GM19240 (cell line): ENCODE measurements at regions not wholly inside any gene's neighbourhood (a gene's known extent, or its start where the extent isn't known, plus 50 kb on each side); places are given as distances from the start of the nearest gene placed in this dataset.

Experiments
- DNase-seq: peaks from one replicate; pipeline ENCODE4 v3.0.0; 2011; ENCODE audit warnings: low spot score; ENCODE audit not compliant: insufficient read length

- no peak for DNase-seq
Observed at GRCh38 chr11:28495333-28495732, 387.1 kb downstream of the METTL15 start.

GRCh38 chr11:28491431-28491830 is 383.2 kb downstream of the METTL15 start:
- no peak for DNase-seq

GRCh38 chr11:28490773-28491382 is 382.7 kb downstream of the METTL15 start:
- no peak for DNase-seq

GRCh38 chr11:28488336-28488735 is 380.1 kb downstream of the METTL15 start:
- no peak for DNase-seq

GRCh38 chr11:28483072-28483867 is 375.1 kb downstream of the METTL15 start:
- no peak for DNase-seq

- DNase-seq = no peak
Observed at GRCh38 chr11:28482666-28483065, 374.5 kb downstream of the METTL15 start.

GRCh38 chr11:28481616-28482480 is 373.7 kb downstream of the METTL15 start:
- DNase-seq = no peak

- no peak for DNase-seq
Observed at GRCh38 chr11:28480406-28480805, 372.2 kb downstream of the METTL15 start.

GRCh38 chr11:28476864-28477263 is 368.7 kb downstream of the METTL15 start:
- DNase-seq = no peak

GRCh38 chr11:28476049-28476448 is 367.9 kb downstream of the METTL15 start:
- no peak for DNase-seq

- no peak for DNase-seq
Observed at GRCh38 chr11:28472904-28473303, 364.7 kb downstream of the METTL15 start.

- no peak for DNase-seq
Observed at GRCh38 chr11:28471537-28471936, 363.3 kb downstream of the METTL15 start.

GRCh38 chr11:28470180-28470579 is 362.0 kb downstream of the METTL15 start:
- no peak for DNase-seq

GRCh38 chr11:28466506-28466905 is 358.3 kb downstream of the METTL15 start:
- no peak for DNase-seq

- DNase-seq = no peak
Observed at GRCh38 chr11:28464252-28464867, 356.2 kb downstream of the METTL15 start.

- DNase-seq = no peak
Observed at GRCh38 chr11:28463826-28464225, 355.6 kb downstream of the METTL15 start.

- no peak for DNase-seq
Observed at GRCh38 chr11:28461846-28462245, 353.7 kb downstream of the METTL15 start.

GRCh38 chr11:28461338-28461737 is 353.1 kb downstream of the METTL15 start:
- DNase-seq = no peak

- no peak for DNase-seq
Observed at GRCh38 chr11:28460348-28460747, 352.2 kb downstream of the METTL15 start.

GRCh38 chr11:28459912-28460311 is 351.7 kb downstream of the METTL15 start:
- no peak for DNase-seq

GRCh38 chr11:28457481-28458065 is 349.4 kb downstream of the METTL15 start:
- DNase-seq = no peak
